HG03108 (cell line): ENCODE measurements at regions not wholly inside any gene's neighbourhood (a gene's known extent, or its start where the extent isn't known, plus 50 kb on each side); places are given as distances from the start of the nearest gene placed in this dataset.

Source experiments
- ATAC-seq: cut with Tn5 transposase; IDR thresholded peaks from one replicate; pipeline ENCODE4 v1.9.1; 2021; ENCODE audit warnings: moderate library complexity; ENCODE audit not compliant: unreplicated experiment

- ATAC-seq = no peak
These were observed 147.2 kb downstream of the PCSK1 start for GRCh38 chr5:96285823-96286222.

GRCh38 chr5:96284727-96285389 lies 148.2 kb downstream of the PCSK1 start:
- no peak for ATAC-seq

GRCh38 chr5:96283589-96283988 lies 149.5 kb downstream of the PCSK1 start:
- no peak for ATAC-seq

- no peak for ATAC-seq
These were observed 151.0 kb downstream of the PCSK1 start for GRCh38 chr5:96282020-96282419.

GRCh38 chr5:96280946-96281393 lies 152.1 kb downstream of the PCSK1 start:
- ATAC-seq = no peak

GRCh38 chr5:96279801-96280542 lies 153.1 kb downstream of the PCSK1 start:
- no peak for ATAC-seq

GRCh38 chr5:96278981-96279380 lies 154.1 kb downstream of the PCSK1 start:
- ATAC-seq = no peak

GRCh38 chr5:96275051-96275450 lies 158.0 kb downstream of the PCSK1 start:
- ATAC-seq = no peak

- ATAC-seq = no peak
These were observed 167.6 kb downstream of the PCSK1 start for GRCh38 chr5:96265487-96265886.

- ATAC-seq = no peak
These were observed 169.0 kb downstream of the PCSK1 start for GRCh38 chr5:96264047-96264446.

- no peak for ATAC-seq
These were observed 170.9 kb downstream of the PCSK1 start for GRCh38 chr5:96262105-96262504.

- ATAC-seq = no peak
These were observed 173.0 kb downstream of the PCSK1 start for GRCh38 chr5:96260009-96260408.

- no peak for ATAC-seq
These were observed 173.8 kb downstream of the PCSK1 start for GRCh38 chr5:96259151-96259772.

- ATAC-seq = no peak
These were observed 174.4 kb downstream of the PCSK1 start for GRCh38 chr5:96258692-96259091.

GRCh38 chr5:96257904-96258303 lies 175.1 kb downstream of the PCSK1 start:
- no peak for ATAC-seq

GRCh38 chr5:96256795-96257470 lies 176.1 kb downstream of the PCSK1 start:
- ATAC-seq = no peak

GRCh38 chr5:96254980-96255691 lies 177.9 kb downstream of the PCSK1 start:
- no peak for ATAC-seq

- ATAC-seq = no peak
These were observed 179.9 kb downstream of the PCSK1 start for GRCh38 chr5:96253140-96253539.

GRCh38 chr5:96252596-96252995 lies 180.5 kb downstream of the PCSK1 start:
- ATAC-seq = no peak

- no peak for ATAC-seq
These were observed 182.3 kb downstream of the PCSK1 start for GRCh38 chr5:96250782-96251181.

- ATAC-seq = no peak
These were observed 184.9 kb downstream of the PCSK1 start for GRCh38 chr5:96248131-96248530.
